ENCODE measurements at regions not wholly inside any gene's neighbourhood (a gene's known extent, or its start where the extent isn't known, plus 50 kb on each side); places are given as distances from the start of the nearest gene placed in this dataset.
"Not testable (repeated sequence)": the region's sequence is repeated elsewhere in the genome, so short reads cannot be mapped to it uniquely, and the experiment has no call there.

DNA sequence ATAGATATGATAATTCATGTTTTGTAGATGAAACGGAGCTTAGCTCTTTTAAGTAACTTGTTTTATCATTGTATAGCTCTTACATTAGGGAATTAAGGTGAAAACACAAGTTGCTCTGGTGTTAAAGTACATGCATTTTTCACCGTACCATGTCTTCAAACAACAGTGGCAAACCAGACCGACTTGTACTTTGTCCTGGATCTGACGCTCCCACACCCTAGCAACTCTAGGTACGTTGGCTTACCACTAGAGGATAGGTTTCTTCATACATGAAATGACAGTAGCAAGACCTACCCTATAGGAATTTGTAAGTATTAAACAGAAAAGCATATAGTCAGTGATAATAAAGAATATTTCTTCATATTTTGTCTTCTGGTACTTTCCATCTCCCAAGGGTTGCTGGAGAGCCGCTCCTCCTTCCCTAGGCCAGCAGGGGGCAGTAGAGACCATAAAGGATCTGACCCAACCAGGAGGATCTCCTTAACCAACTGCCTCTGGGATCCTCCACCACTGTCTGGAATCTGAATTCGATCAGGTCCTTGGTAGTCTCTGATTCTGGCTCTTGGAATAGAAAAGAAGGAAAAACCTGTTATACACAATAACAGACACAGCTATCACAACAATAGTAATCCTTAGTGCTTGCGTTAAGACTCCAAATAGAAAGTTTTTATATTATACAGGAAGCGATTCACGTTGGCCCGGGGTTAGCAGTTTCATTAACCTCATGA lies 136.7 kb downstream of the CAVIN4 start:
- peak in 2 of 3 experiments; percentile 11 to 32 for DNase-seq (ENCODE audit: low read depth in 3 of 3)

DNA sequence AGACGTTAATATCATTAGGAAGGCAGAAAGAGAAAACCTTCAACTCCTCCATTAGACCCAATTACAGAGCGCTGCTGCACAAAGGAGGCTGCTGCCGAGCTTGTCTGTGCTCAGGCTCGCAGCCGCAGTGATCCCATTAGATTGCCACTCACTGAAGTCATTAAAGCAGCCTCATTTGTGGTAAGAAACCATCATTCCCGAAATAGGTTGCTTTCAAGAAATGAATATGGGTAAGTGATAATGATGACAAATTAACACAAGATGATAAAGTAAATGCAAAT lies 137.2 kb downstream of the CAVIN4 start:
- DNase-seq (ENCODE audit: low read depth in 3 of 3), result no peak

DNA sequence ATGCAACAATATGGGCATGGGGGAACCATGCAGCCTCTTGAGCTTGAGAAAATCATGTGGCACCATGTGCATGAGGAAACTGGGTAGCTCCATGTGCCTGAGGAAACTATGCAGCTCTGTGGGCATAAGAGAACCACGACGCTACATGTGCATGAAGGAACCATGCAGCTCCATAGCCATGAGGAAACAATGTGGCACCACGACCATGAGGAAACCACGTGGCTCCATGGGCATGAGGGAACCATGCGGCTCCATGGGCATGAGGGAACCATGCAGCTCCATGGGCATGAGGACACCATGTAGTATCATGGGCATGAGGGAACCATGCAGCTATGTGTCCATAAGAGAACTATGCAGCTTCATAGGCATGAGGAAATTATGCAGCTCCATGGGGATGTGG lies 140.8 kb downstream of the CAVIN4 start:
- DNase-seq (ENCODE audit: low read depth in 3 of 3), result no peak

DNA sequence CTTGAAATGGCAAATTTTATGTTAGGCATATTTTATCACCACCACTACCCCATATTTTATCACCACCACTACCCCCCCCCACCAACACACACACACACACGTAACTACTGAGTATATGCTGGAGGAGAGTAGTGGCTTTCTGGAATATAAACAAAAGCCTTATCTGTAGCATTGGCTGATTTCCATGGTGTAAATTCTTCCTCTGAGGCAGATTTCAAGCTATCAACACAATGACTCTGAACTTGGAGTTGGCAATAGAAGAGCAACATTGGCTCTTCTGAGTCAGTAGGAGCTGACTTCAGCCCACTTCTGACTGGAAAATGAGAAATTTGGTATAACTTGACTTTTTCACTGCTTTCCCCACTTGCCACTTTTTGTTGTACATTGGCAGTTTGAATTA lies 143.0 kb downstream of the CAVIN4 start:
- no peak for DNase-seq (ENCODE audit: low read depth in 3 of 3)

DNA sequence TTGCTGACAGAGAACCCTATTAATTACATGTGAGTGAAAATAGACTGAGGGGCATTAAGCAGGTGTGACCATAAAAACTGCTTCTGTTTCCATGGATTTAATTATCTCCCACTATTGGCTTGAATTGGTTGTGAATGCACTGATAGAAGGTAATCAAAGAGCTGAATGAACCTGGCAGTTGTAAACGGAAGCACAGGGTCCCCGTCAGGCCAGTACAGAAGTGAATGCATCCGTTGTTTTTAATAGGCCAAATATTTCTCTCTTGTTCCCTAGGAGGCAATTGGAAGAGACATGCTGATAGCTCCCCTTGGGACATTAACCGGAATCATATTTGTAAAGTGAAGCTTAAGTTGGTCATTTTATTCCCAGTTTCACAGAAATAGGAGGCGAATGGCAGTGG lies 147.0 kb downstream of the CAVIN4 start:
- DNase-seq (ENCODE audit: low read depth in 3 of 3), result no peak

GRCh38 chr9:100725371-100725770 lies 147.5 kb downstream of the CAVIN4 start:
- DNase-seq (ENCODE audit: low read depth in 3 of 3), result no peak

DNA sequence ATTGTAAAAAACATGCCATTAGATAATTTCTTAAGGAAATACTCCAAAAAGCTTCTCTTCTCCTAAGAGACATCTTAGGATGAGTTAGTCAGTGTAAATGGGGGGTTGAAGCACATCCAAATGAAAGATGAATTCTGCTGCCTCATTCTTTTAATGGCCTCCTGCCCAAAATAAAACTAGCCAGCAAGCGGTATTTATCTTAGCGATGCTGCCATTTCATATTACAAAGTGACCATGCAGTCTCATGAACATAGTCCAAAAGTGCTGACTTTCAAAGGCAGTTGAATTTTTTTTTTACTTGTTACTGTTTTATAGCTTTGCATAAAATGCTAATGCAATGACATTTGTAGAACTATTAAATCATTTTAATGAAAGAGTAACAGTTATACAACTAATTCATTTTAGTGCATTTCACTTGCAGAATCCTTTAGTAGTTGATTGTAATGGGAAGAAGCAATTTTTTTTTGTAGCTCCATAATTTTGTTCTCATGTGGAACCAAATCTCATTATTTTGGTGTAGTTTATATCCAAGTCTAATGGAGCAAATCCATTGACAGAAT lies 151.5 kb downstream of the CAVIN4 start:
- no peak for DNase-seq (ENCODE audit: low read depth in 3 of 3)

GRCh38 chr9:100730086-100730485 lies 152.2 kb downstream of the CAVIN4 start:
- DNase-seq (ENCODE audit: low read depth in 3 of 3), result no peak

DNA sequence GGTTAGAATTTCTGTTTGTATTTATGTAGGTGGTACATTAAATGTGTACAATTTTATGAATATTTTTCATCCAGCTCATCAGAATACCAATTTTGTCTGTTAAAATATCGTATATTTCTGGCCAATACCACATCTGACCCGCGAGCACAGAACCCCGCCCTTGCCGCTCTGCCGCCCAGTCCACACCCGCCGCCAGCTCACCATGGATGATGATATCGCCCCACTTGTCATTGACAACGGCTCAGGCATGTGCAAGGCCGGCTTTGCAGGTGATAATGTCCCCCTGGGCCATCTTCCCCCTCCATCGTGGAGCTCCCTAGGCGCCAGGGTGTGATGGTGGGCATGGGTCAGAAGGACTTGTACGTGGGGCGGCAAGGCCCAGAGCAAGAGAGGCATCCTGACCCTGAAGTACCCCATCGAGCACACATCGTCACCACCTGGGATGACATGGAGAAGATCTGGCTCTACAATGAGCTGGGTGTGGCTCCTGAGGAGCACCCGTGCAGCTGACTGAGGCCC lies 153.2 kb downstream of the CAVIN4 start:
- no peak for DNase-seq (ENCODE audit: low read depth in 3 of 3)

DNA sequence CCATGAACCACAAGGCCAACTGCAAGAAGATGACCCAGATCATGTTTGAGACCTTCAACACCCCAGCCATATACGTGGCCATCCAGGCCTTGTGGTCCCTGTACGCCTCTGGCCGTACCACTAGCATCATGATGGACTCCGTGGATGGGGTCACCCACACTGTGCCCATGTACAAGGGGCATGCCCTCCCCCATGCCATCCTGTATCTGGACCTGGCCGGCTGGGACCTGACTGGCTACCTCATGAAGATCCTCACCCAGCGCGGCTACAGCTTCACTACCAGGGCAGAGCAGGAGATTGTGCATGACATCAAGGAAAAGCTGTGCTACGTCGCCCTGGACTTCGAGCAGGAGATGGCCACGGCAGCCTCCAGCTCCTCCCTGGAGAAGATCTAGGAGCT lies 153.7 kb downstream of the CAVIN4 start:
- DNase-seq (ENCODE audit: low read depth in 3 of 3), result no peak

DNA sequence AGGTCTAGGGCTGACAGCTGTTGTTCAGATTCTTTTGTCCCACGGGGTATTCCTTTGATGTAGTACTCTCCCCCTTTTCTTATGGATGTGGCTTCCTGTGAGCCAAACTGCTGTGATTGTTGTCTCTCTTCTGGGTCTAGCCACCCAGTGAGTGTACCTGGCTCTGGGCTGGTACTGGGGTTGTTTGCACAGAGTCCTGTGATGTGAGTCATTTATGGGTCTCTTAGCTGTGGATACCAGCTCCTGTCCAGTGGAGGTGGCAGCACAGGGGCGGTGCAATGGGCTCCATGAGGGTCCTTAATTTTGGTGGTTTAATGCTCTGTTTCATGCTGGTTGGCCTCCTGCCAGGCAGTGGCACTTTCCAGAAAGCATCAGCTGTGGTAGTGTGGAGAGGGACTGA lies 161.3 kb downstream of the CAVIN4 start:
- no peak for DNase-seq (ENCODE audit: low read depth in 3 of 3)

- no peak for DNase-seq (ENCODE audit: low read depth in 3 of 3)
Observed at GRCh38 chr9:100739666-100740065, 161.8 kb downstream of the CAVIN4 start.

DNA sequence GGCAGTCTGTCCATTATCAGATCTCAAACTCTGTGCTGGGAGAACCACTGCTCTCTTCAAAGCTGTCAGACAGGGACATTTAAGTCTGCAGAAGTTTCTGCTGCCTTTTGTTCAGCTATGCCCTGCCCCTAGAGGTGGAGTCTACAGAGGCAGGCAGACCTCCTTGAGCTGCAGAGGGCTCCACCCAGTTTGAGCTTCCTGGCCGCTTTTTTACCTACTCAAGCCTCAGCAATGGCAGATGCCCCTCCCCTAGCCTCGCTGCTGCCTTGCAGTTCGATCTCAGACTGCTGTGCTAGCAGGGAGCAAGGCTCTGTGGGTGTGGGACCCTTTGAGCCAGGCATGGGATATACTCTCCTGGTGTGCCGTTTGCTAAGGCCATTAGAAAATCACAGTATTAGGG lies 171.1 kb downstream of the CAVIN4 start:
- not testable (repeated sequence) for DNase-seq (ENCODE audit: low read depth in 3 of 3)

DNA sequence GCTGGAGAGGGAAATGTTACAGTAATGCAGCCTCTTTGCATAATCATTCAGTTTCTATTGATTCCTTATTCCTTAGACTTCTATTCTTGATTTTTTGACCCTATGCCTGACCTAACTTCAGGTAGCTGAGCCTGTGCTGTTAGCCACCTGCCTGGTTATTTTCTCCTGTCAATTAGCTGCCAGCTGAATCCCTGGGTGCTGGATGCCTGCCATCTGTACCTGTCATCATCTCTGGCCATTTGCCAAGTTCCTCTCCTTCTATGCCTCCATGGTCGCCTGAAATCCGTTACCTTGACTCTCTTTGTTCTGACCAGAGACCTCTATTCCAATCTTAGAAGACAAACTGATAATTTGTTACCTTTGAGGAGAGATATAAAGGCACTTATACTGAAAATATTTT lies 178.3 kb downstream of the CAVIN4 start:
- no peak for DNase-seq (ENCODE audit: low read depth in 3 of 3)

DNA sequence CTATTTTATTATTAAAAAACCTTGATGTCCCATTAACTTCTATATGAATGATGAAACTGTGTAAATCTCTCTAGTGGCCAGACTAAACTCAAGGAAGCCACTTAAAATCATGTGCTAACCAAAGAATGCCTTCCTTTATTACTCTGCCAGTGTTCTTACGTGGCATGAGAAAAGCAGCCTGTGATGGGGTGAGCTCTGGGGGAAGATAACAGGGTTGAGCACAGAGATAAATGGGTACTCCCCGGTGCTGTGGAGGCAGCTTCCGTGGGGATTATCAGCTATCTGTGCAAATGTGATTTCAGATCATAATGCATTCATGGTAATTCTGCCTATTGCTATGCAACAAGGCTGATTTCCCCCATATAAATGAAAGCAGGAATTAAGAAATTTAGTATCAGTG lies 181.3 kb downstream of the CAVIN4 start:
- no peak for DNase-seq (ENCODE audit: low read depth in 3 of 3)

DNA sequence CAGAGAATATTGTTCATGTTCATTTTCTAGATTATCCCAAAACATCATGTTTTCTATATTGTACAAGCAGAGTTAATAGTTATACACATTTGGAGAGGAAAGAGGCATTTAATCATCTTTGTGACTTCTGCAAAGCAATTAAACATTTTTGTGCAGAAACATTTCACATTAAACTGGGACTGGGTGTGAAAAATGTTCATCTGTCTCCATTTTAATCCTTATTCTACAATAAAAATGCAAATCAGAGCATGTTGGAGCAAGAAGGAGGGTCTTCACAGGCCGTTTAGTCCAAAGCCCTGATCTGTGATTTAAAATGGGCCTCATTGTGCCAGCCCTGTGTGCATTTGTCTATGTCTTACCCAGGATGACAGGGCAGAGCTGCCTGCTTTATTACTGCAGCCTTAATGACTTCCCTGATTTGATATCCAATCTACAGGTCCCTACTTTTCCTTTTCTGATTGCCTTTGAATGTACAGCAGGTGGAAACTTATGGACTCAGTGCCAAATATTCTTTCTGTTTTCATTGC lies 183.5 kb downstream of the CAVIN4 start:
- DNase-seq (ENCODE audit: low read depth in 3 of 3), result no peak

DNA sequence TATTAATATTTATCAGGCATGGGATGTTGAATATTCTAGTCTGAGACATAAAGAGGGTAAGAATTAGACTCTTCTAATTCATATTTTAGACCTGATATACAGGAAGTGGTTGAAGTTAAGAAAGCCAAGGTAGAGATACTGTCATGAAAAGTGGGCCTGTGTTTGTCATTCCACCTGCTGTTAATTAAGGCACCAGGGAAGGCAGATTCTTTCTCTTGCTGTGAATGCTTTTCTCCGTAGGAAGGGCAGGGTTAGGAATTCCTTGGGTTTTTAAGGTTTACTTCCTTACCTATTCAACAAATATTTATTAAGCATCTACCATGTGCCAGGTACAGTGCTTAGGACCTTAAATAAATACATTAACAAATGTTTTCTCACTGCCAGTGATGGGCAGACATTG lies 196.4 kb downstream of the CAVIN4 start:
- DNase-seq (ENCODE audit: low read depth in 3 of 3), result no peak

- DNase-seq (ENCODE audit: low read depth in 3 of 3), result no peak
Observed at GRCh38 chr9:100774962-100775361, 197.1 kb downstream of the CAVIN4 start.

GRCh38 chr9:100775912-100776311 lies 198.0 kb downstream of the CAVIN4 start:
- DNase-seq (ENCODE audit: low read depth in 3 of 3), result no peak

DNA sequence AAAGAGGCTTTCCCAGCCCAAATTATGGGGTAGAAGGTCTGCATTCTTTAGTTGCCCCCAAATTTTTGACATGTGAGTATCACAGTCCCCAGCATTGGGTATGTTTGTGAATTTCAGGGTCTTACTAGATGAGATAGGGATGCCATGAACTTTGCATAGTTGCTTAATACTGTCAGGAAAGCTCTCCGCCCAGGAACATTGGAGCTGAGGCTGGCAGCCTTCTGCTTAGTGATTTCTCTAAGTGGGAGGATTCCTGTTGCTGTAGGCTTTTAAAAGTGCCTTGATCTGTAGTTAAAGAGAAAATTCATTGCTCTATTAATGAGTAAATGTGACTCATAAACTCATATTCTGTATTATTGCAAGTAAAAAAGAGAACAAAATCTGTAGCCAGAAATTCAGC lies 206.9 kb downstream of the CAVIN4 start:
- no peak for DNase-seq (ENCODE audit: low read depth in 3 of 3)

DNA sequence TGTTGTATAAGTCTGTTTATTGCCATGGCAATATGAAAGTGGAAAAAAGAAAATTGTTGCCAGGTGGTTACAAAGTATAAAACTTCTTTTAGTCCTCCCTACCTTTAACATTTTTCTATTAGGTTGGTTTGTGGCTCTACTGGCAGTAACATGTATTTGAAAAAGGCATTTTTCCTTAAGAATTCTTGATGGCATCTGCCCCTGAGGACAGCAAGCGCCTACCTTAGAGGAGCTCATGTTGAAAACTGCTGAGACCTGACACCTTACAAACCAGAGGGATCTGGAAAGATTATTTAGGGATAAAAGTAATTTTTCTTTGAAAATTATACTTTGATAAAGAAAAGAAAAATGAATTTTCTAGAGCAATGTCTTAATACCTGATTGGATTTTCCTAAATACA lies 208.1 kb downstream of the CAVIN4 start:
- DNase-seq (ENCODE audit: low read depth in 3 of 3), result no peak

GRCh38 chr9:100794738-100795269 lies 216.9 kb downstream of the CAVIN4 start:
- DNase-seq (ENCODE audit: low read depth in 3 of 3), result no peak

GRCh38 chr9:100803956-100804355 lies 224.6 kb upstream of the PLPPR1 start:
- DNase-seq (ENCODE audit: low read depth in 3 of 3), result no peak
